D721Med (cell line): ENCODE measurements at regions not wholly inside any gene's neighbourhood (a gene's known extent, or its start where the extent isn't known, plus 50 kb on each side); places are given as distances from the start of the nearest gene placed in this dataset.
"Not testable (repeated sequence)": the region's sequence is repeated elsewhere in the genome, so short reads cannot be mapped to it uniquely, and the experiment has no call there.

Experiments
- DNase-seq: peaks from one replicate; pipeline ENCODE4 v3.0.0; 2011; ENCODE audit warnings: low spot score; ENCODE audit not compliant: insufficient read length
- FAIRE-seq: peaks from 2 replicates; lab custom pipeline; 2011; peaks lifted over from hg19 to GRCh38; lab: Jason Lieb, UNC
- CTCF ChIP-seq: IDR thresholded peaks from 2 replicates; pipeline ENCODE4 v1.5.1; 2012; ENCODE audit warnings: mild to moderate bottlenecking, control low read depth; ENCODE audit not compliant: insufficient read depth; ENCODE audit errors: missing control alignments

GRCh38 chr15:38021259-38021658 lies 86.8 kb downstream of the TMCO5A start:
- TF ChIP-seq CTCF: no peak
- FAIRE-seq (no peak), DNase-seq (no peak)

DNA sequence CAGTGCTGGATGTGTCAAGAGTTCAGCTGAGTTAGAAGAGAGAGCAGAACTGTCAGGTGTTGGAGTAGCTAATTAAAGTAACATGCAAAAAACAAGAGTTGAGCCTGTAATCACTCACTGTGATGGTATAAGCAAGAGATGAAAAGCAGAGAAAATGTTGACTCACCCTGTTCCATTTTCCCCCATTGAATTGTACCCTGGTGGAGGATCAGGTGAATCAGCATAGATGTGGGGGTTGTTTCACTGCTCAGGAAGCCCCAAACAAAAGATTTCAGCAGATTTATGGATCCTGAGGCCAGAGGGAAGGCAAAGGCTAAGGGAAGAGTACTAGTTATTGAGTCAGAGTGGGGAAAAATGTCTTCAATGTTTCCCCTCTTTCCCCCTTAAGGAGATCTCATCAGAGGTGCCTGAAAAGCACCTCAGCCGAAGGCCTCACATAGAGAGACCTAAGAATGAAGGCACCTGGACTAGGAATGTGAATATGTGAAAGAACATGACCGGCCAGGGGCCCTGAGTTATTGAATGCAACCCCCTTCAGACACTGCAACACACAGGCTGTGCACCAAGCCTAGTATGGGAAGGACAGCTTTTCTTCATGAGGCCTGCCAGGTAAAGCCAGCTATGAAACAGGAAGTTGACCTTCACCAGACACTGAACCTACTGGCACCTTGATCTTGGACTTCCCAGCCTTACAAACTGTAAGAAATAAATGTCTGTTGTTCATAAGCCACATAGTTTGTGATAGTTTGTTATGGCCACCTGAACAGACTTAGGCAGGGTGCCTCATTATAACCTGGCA lies 90.1 kb downstream of the TMCO5A start:
- DNase-seq (no peak), FAIRE-seq (no peak)
- TF ChIP-seq CTCF: no peak

DNA sequence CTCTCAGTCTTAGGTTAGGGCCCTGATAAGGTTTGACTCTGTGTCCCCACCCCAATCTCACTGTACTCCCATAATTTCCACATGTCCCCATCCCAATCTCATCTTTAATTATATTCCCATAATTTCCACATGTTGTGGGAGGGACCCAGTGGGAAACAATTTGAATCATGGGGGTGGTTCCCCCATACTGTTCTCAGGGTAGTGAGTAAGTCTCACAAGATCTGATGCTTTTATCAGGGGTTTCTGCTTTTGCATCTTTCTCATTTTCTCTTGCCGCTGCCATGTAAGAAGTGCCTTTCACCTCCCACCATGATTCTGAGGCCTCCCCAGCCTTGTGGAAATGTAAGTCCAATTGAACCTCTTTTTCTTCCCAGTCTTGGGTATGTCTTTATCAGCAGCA lies 91.2 kb downstream of the TMCO5A start:
- DNase-seq, FAIRE-seq: not testable (repeated sequence)

- DNase-seq (no peak), FAIRE-seq (no peak)
- TF ChIP-seq CTCF: no peak
Observed at GRCh38 chr15:38028869-38029268, 94.4 kb downstream of the TMCO5A start.

- FAIRE-seq (no peak), DNase-seq (no peak)
- TF ChIP-seq CTCF: no peak
Observed at GRCh38 chr15:38029736-38030135, 95.3 kb downstream of the TMCO5A start.

DNA sequence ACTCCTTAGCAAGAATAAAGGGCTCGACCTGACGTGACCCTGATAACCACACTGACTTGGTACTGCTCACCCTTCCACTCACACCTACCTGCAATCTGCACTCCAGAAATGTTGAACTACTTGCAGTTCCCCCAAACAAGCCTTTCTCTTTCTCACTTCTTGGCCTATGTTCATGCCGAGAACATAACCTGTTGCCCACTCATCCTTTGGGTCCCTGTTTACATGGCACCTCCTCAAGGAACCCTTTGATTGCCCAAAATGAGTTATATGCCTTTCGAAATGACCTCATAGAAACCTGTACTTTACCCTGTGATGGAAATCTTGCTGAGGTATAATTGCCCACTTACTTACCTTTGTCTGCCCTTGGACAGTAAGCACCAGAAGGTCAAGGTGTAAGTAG lies 96.2 kb downstream of the TMCO5A start:
- no peak for FAIRE-seq
- no peak for TF ChIP-seq CTCF
- no peak for DNase-seq

- TF ChIP-seq CTCF: no peak
- DNase-seq (no peak), FAIRE-seq (no peak)
Observed at GRCh38 chr15:38035701-38036100, 101.3 kb downstream of the TMCO5A start.
